Aorta (tissue), 5 donors: ENCODE measurements at regions not wholly inside any gene's neighbourhood (a gene's known extent, or its start where the extent isn't known, plus 50 kb on each side); places are given as distances from the start of the nearest gene placed in this dataset.

Source experiments
- ATAC-seq: fragments of 200-7000 bp; cut with Tn5 transposase; one replicate; pipeline ENCODE4 v1.9.1; 2022; ENCODE audit warnings: moderate library complexity; ENCODE audit not compliant: low FRiP score
- DNase-seq, 2 donors: peaks; one replicate each; pipeline ENCODE4 v3.0.0-alpha.2; 2020
- H3K27ac ChIP-seq, 2 donors: one replicate each; pipeline ENCODE4 v1.5.1; 2013; ENCODE audit warnings: low read length in 2 of 2, mild to moderate bottlenecking in 2 of 2, moderate library complexity in 2 of 2, control low read depth in 1 of 2, inconsistent platforms in 1 of 2, low read depth in 1 of 2
- H3K27me3 ChIP-seq, 2 donors: one replicate each; pipeline ENCODE4 v1.6.1; 2013; ENCODE audit warnings: control low read depth in 1 of 2, low read length in 1 of 2, mild to moderate bottlenecking in 1 of 2, moderate library complexity in 1 of 2; ENCODE audit not compliant: insufficient read depth in 2 of 2, control insufficient read depth in 1 of 2
- H3K36me3 ChIP-seq, 2 donors: one replicate each; pipeline ENCODE4 v1.6.1; 2013; ENCODE audit warnings: control low read depth in 1 of 2, low read length in 1 of 2, mild to moderate bottlenecking in 1 of 2; ENCODE audit not compliant: insufficient read depth in 2 of 2, control insufficient read depth in 1 of 2
- H3K4me1 ChIP-seq, 2 donors: one replicate each; pipeline ENCODE4 v1.6.1; 2013; ENCODE audit warnings: low read length in 2 of 2, control low read depth in 1 of 2, mild to moderate bottlenecking in 1 of 2, moderate library complexity in 1 of 2; ENCODE audit not compliant: insufficient read depth in 2 of 2, control insufficient read depth in 1 of 2
- H3K4me3 ChIP-seq, 2 donors: one replicate each; pipeline ENCODE4 v1.5.1; 2013; ENCODE audit warnings: low read length in 2 of 2, control low read depth in 1 of 2, mild to moderate bottlenecking in 1 of 2
- H3K9me3 ChIP-seq: one replicate; pipeline ENCODE4 v1.6.1; 2013; ENCODE audit warnings: mild to moderate bottlenecking, low read length; ENCODE audit not compliant: control insufficient read depth
- WGBS, 2 donors: extraction: QIAGEN DNeasy Blood & Tissue Kit; methylation state at CpG; one replicate each; pipeline ENCODE4 v1.1.7; 2013; 5-methylcytosine and 5-hydroxymethylcytosine counted together
- intact Hi-C, 2 donors: fragments of 100-400 bp; cut with DNase I; formaldehyde crosslinking; loops; one replicate each; pipeline versions ENCODE4 v1.14.2 to v1.15.0; 2022
- donor health status: healthy with polysubstance abuse.
- donor health status: Bipolar disorder and iron deficiency.
- donor health status: DM: no; HTN: no; CAD: no.
- donor health status: DM: no; HTN: no; CAD: no.
- donor health status: DM: yes; HTN: yes; CAD: no.

DNA sequence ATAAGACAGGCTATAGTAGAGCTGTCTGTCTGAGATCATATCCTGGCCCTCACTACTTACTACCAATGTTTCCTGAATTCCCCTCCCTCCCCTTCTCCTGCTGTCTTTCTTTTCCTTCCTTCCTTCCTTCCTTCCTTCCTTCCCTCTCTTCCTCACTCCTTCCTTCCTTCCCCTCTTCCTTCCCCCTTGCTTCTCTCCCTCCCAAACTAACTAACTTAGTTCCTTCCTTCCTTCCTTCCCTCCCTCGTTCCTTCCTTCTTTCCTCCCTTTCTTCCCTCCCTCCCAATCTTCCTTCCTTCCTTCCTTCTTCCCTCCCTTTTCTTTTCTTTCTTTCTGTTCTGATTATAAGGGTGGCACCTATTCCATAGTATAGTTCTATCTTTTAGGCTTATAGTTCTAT, 150.0 kb upstream of the GDNF start:
- intact Hi-C loops, result no loop called here
- peaks cover 2% of the 10 kb centered on the region for H3K9me3 ChIP-seq
- no peak overlapping the region for H3K4me3 ChIP-seq
- ATAC-seq (no peak), DNase-seq (no peak)
- H3K27me3 ChIP-seq, result no peaks in the 10 kb centered on the region
- no peaks in the 10 kb centered on the region for H3K4me1 ChIP-seq
- no peaks in the 10 kb centered on the region for H3K36me3 ChIP-seq
- WGBS, 2 donors, result 69 to 78% methylated on average over 1 of the region's 1 CpG
- H3K27ac ChIP-seq, result no peak overlapping the region

DNA sequence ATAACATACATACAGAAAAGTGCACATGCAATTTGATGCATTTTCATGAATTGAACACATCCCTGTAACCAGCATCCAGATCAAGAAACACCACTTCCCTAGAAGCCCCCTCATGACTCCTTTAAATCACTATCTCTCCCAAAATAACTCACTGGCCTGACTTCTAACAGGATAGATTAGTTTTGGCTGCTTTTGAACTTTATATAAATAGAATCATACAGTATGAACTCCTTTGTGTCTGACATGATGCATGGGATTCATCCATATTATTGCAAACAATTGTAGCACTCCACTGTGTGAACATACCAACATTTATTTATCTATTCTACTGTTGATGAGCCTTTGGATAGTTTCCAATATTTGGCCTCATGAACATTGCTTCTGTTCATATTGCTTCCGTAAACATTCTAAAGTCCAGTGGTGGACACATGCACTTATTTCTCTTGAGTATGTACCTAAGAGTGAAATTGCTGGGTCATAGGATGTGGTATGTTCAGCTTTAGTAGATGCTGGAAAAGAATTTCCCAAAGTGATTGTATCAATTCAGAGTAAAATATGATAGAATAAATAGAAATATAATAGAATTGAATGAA, 148.7 kb upstream of the GDNF start:
- intact Hi-C loops, result no loop called here
- Histone ChIP-seq H3K27me3 (no peaks in the 10 kb centered on the region), H3K9me3 (peaks cover 2% of the 10 kb centered on the region), H3K4me3 (no peak overlapping the region), H3K4me1 (no peaks in the 10 kb centered on the region), H3K27ac (no peak overlapping the region), H3K36me3 (no peaks in the 10 kb centered on the region)
- DNase-seq, result no peak
- ATAC-seq, result no peak
- WGBS, 2 donors, result 74 to 86% methylated on average over 1 of the region's 1 CpG

GRCh38 chr5:37984300-37984699, 144.5 kb upstream of the GDNF start:
- intact Hi-C loops, result no loop called here
- 59% methylated on average over 1 of the region's 1 CpG for WGBS, 2 donors
- no peaks in the 10 kb centered on the region for H3K9me3 ChIP-seq
- no peak overlapping the region for H3K4me3 ChIP-seq
- no peaks in the 10 kb centered on the region for H3K36me3 ChIP-seq
- H3K27ac ChIP-seq, result no peak overlapping the region
- H3K4me1 ChIP-seq, result no peaks in the 10 kb centered on the region
- DNase-seq (no peak), ATAC-seq (no peak)
- no peaks in the 10 kb centered on the region for H3K27me3 ChIP-seq

- no peak for DNase-seq
- no peak for ATAC-seq
- WGBS, 2 donors, result 43 to 51% methylated on average over 2 of the region's 2 CpGs
- Histone ChIP-seq H3K36me3 (no peaks in the 10 kb centered on the region), H3K4me3 (no peak overlapping the region), H3K27me3 (no peaks in the 10 kb centered on the region), H3K4me1 (no peaks in the 10 kb centered on the region), H3K27ac (no peak overlapping the region), H3K9me3 (no peaks in the 10 kb centered on the region)
- intact Hi-C loops, result no loop called here
Observed at GRCh38 chr5:37983463-37983862, 143.6 kb upstream of the GDNF start.

DNA sequence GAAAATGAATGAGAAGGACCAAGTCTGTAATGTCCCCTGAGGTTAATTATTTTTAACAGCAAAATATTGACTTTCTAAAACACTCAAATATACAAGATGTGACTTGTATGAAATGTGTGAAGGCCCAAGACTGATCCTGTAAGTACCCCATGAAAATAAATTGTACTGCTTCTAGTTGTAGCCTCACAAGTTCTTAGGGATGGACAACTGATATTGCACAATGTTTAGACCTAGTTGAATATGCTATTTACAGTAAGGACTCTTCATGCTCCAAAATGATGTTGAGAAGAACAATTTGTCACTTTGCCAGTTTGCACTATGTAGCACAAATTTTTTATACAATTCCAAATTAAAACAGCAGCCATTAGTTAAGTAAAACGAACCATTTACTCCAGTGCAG, 139.7 kb upstream of the GDNF start:
- 83 to 92% methylated on average over 1 of the region's 1 CpG for WGBS, 2 donors
- Histone ChIP-seq H3K4me1 (no peaks in the 10 kb centered on the region), H3K27me3 (no peaks in the 10 kb centered on the region), H3K9me3 (peaks cover 5% of the 10 kb centered on the region), H3K27ac (no peak overlapping the region), H3K36me3 (no peaks in the 10 kb centered on the region), H3K4me3 (no peak overlapping the region)
- ATAC-seq (no peak), DNase-seq (no peak)
- intact Hi-C loops, result no loop called here

- intact Hi-C loops, result no loop called here
- no peaks in the 10 kb centered on the region for H3K4me1 ChIP-seq
- no peak overlapping the region for H3K27ac ChIP-seq
- WGBS, 2 donors, result 18 to 23% methylated on average over 4 of the region's 4 CpGs
- ATAC-seq, result no peak
- no peaks in the 10 kb centered on the region for H3K27me3 ChIP-seq
- no peak for DNase-seq
- no peak overlapping the region for H3K4me3 ChIP-seq
- peaks cover 5% of the 10 kb centered on the region for H3K9me3 ChIP-seq
- no peaks in the 10 kb centered on the region for H3K36me3 ChIP-seq
Observed at GRCh38 chr5:37975531-37975930, 135.7 kb upstream of the GDNF start.

- ATAC-seq (no peak), DNase-seq (no peak)
- Histone ChIP-seq H3K27me3 (no peaks in the 10 kb centered on the region), H3K36me3 (no peaks in the 10 kb centered on the region), H3K9me3 (peaks cover 3% of the 10 kb centered on the region), H3K4me1 (no peaks in the 10 kb centered on the region), H3K27ac (no peak overlapping the region), H3K4me3 (no peak overlapping the region)
- 81 to 87% methylated on average over 1 of the region's 1 CpG for WGBS, 2 donors
- intact Hi-C loops, result no loop called here
Observed at GRCh38 chr5:37971483-37972024, 131.7 kb upstream of the GDNF start.

DNA sequence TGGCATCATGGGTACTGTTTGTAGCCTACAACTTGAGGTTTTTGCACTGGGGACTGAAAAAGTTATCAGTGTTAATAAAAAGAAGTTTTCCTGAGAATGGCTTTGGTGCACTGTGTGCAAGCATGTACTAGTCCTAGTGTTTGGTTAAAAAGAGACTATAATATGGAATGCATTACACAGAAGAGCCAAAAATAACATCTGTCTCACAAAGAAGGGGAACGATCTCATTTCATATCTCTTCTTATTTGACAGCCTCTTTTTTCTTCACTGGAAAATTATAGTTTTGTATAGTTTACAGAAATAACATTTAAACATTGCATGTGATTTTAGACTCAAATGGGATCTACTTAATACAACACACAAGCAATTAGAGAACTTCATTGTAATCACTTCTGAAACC, 127.0 kb upstream of the GDNF start:
- Histone ChIP-seq H3K27me3 (no peaks in the 10 kb centered on the region), H3K4me3 (no peak overlapping the region), H3K9me3 (peaks cover 3% of the 10 kb centered on the region), H3K27ac (no peak overlapping the region), H3K36me3 (no peaks in the 10 kb centered on the region), H3K4me1 (no peaks in the 10 kb centered on the region)
- 5 to 6% methylated on average over 1 of the region's 1 CpG for WGBS, 2 donors
- DNase-seq, result no peak
- ATAC-seq, result no peak
- intact Hi-C loops, result no loop called here

- no peak for DNase-seq
- Histone ChIP-seq H3K9me3 (peaks cover 3% of the 10 kb centered on the region), H3K4me1 (no peaks in the 10 kb centered on the region), H3K4me3 (no peak overlapping the region), H3K27ac (no peak overlapping the region), H3K36me3 (no peaks in the 10 kb centered on the region), H3K27me3 (no peaks in the 10 kb centered on the region)
- WGBS, 2 donors, result 19 to 26% methylated on average over 2 of the region's 2 CpGs
- no peak for ATAC-seq
- intact Hi-C loops, result no loop called here
Observed at GRCh38 chr5:37966291-37966690, 126.5 kb upstream of the GDNF start.
